ENCODE measurements at regions not wholly inside any gene's neighbourhood (a gene's known extent, or its start where the extent isn't known, plus 50 kb on each side); places are given as distances from the start of the nearest gene placed in this dataset.

- Histone ChIP-seq H4K20me1 (ENCODE audit: insufficient read depth) (no peaks in the 10 kb centered on the region), H3K4me2 (ENCODE audit: low read length) (no peak overlapping the region), H3K9me3 (ENCODE audit: low read length) (no peaks in the 10 kb centered on the region), H3K9ac (ENCODE audit: low read length) (no peak overlapping the region), H3K79me2 (replicated peaks; ENCODE audit: insufficient read depth, low read length) (no peaks in the 10 kb centered on the region), H3K27me3 (ENCODE audit: insufficient read depth, low read depth, low read length) (no peaks in the 10 kb centered on the region), H3K4me3 (ENCODE audit: low read length) (no peak overlapping the region), H2AFZ (ENCODE audit: low read depth, low read length) (no peak overlapping the region), H3F3A (ENCODE audit: insufficient read depth, low read length, poor library complexity, severe bottlenecking) (no peaks in the 10 kb centered on the region), H3K9me2 (ENCODE audit: insufficient read depth, low read length) (no peaks in the 10 kb centered on the region), H3K27ac (ENCODE audit: low read length) (no peak overlapping the region), H3K36me3 (ENCODE audit: insufficient read depth, low read length) (no peaks in the 10 kb centered on the region)
- TF ChIP-seq REST (IDR thresholded peaks at IDR 0.05; ENCODE audit: borderline replicate concordance) (no peak), EP300 (conservative IDR thresholded peaks at IDR 0.05; ENCODE audit: poor library complexity, severe bottlenecking) (no peak), SMC3 (conservative IDR thresholded peaks at IDR 0.05; ENCODE audit: poor library complexity) (no peak), MXI1 (conservative IDR thresholded peaks at IDR 0.05; ENCODE audit: poor library complexity, severe bottlenecking) (no peak), RAD21 (conservative IDR thresholded peaks at IDR 0.05) (no peak), EZH2 (IDR thresholded peaks at IDR 0.05; ENCODE audit: borderline replicate concordance, insufficient read depth, low read length, poor library complexity, severe bottlenecking) (no peak), POLR2AphosphoS5 (IDR thresholded peaks at IDR 0.05) (no peak), TAF1 (IDR thresholded peaks at IDR 0.05; ENCODE audit: low read depth) (no peak)
- TF ChIP-seq, protein P1, sequence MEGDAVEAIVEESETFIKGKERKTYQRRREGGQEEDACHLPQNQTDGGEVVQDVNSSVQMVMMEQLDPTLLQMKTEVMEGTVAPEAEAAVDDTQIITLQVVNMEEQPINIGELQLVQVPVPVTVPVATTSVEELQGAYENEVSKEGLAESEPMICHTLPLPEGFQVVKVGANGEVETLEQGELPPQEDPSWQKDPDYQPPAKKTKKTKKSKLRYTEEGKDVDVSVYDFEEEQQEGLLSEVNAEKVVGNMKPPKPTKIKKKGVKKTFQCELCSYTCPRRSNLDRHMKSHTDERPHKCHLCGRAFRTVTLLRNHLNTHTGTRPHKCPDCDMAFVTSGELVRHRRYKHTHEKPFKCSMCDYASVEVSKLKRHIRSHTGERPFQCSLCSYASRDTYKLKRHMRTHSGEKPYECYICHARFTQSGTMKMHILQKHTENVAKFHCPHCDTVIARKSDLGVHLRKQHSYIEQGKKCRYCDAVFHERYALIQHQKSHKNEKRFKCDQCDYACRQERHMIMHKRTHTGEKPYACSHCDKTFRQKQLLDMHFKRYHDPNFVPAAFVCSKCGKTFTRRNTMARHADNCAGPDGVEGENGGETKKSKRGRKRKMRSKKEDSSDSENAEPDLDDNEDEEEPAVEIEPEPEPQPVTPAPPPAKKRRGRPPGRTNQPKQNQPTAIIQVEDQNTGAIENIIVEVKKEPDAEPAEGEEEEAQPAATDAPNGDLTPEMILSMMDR (IDR thresholded peaks at IDR 0.05; ENCODE audit: poor library complexity, severe bottlenecking) = no peak
Observed at GRCh38 chr6:81049425-81050042, 702.9 kb downstream of the TENT5A start.

DNA sequence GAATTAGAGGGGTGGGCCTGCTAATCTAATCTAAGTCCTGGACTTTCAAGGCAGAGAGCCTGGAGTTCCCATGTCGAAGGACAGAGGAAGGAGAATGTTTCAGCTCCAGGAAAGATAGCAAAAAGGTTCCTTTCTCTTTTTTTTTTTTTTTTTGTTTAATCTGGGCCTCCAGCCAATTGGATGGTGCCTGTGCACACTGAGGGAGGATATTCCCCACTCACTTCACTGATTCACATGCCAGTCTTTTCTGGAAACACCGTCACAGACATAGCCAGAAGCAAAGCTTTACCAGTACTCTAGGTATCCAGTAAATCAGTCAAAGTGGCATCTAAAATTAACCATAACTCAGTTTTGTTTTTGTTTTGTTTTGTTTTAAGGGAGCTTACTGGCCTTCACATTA, 721.1 kb downstream of the TENT5A start:
- no peaks in the 10 kb centered on the region for H3K36me3 ChIP-seq (ENCODE audit: insufficient read depth, low read length)
- no peaks in the 10 kb centered on the region for H4K20me1 ChIP-seq (ENCODE audit: insufficient read depth)
- no peak overlapping the region for H2AFZ ChIP-seq (ENCODE audit: low read depth, low read length)
- H3K27ac ChIP-seq (ENCODE audit: low read length) = no peak overlapping the region
- no peaks in the 10 kb centered on the region for H3K79me2 ChIP-seq (replicated peaks; ENCODE audit: insufficient read depth, low read length)
- H3F3A ChIP-seq (ENCODE audit: insufficient read depth, low read length, poor library complexity, severe bottlenecking) = no peaks in the 10 kb centered on the region
- H3K9ac ChIP-seq (ENCODE audit: low read length) = no peak overlapping the region
- H3K9me3 ChIP-seq (ENCODE audit: low read length) = no peaks in the 10 kb centered on the region
- H3K9me2 ChIP-seq (ENCODE audit: insufficient read depth, low read length) = no peaks in the 10 kb centered on the region
- no peak overlapping the region for H3K4me2 ChIP-seq (ENCODE audit: low read length)
- no peaks in the 10 kb centered on the region for H3K27me3 ChIP-seq (ENCODE audit: insufficient read depth, low read depth, low read length)
- TF ChIP-seq TAF1 (IDR thresholded peaks at IDR 0.05; ENCODE audit: low read depth) (no peak), REST (IDR thresholded peaks at IDR 0.05; ENCODE audit: borderline replicate concordance) (no peak), MXI1 (conservative IDR thresholded peaks at IDR 0.05; ENCODE audit: poor library complexity, severe bottlenecking) (no peak), SMC3 (conservative IDR thresholded peaks at IDR 0.05; ENCODE audit: poor library complexity) (no peak), RAD21 (conservative IDR thresholded peaks at IDR 0.05) (no peak), POLR2AphosphoS5 (IDR thresholded peaks at IDR 0.05) (no peak), EP300 (conservative IDR thresholded peaks at IDR 0.05; ENCODE audit: poor library complexity, severe bottlenecking) (no peak), EZH2 (IDR thresholded peaks at IDR 0.05; ENCODE audit: borderline replicate concordance, insufficient read depth, low read length, poor library complexity, severe bottlenecking) (no peak)
- TF ChIP-seq, protein P1 (IDR thresholded peaks at IDR 0.05; ENCODE audit: poor library complexity, severe bottlenecking) = no peak
- H3K4me3 ChIP-seq (ENCODE audit: low read length) = no peak overlapping the region
